ENCODE measurements at regions not wholly inside any gene's neighbourhood (a gene's known extent, or its start where the extent isn't known, plus 50 kb on each side); places are given as distances from the start of the nearest gene placed in this dataset.
A peak's percentile ranks its signal among the peaks of the same experiment; 100 is the strongest.

- H3K4me2 ChIP-seq (ENCODE audit: insufficient read depth, low read length): no peak overlapping the region
- no peaks in the 10 kb centered on the region for H4K20me1 ChIP-seq (ENCODE audit: insufficient read depth, low read length)
- no peaks in the 10 kb centered on the region for H3K79me2 ChIP-seq (ENCODE audit: insufficient read depth, low read length)
- DNase-seq (ENCODE audit: insufficient read length, low spot score, missing footprints): no peak
- peak overlapping the region; percentile 60 for H3K27ac ChIP-seq (ENCODE audit: low read depth, low read length)
- H3K4me1 ChIP-seq (ENCODE audit: insufficient read depth, low read length): peaks cover 11% of the 10 kb centered on the region
- no peaks in the 10 kb centered on the region for H3K9me3 ChIP-seq (ENCODE audit: low read depth, low read length)
- H3K27me3 ChIP-seq (ENCODE audit: insufficient read depth, low read length): no peaks in the 10 kb centered on the region
- no peak for TF ChIP-seq CTCF (IDR thresholded peaks at IDR 0.05; ENCODE audit: extremely low read depth, low read depth, low read length)
- no peak overlapping the region for H3K4me3 ChIP-seq (ENCODE audit: insufficient read depth, low read length)
- no peak overlapping the region for H2AFZ ChIP-seq (ENCODE audit: low read length)
- no peaks in the 10 kb centered on the region for H3K36me3 ChIP-seq (ENCODE audit: insufficient read depth, low read length)
Observed at GRCh38 chr1:59164371-59164770, 132.5 kb upstream of the FGGY start.

- Histone ChIP-seq H3K27me3 (ENCODE audit: insufficient read depth, low read length) (no peaks in the 10 kb centered on the region), H3K79me2 (ENCODE audit: insufficient read depth, low read length) (no peaks in the 10 kb centered on the region), H3K4me1 (ENCODE audit: insufficient read depth, low read length) (peaks cover 11% of the 10 kb centered on the region), H3K4me3 (ENCODE audit: insufficient read depth, low read length) (no peak overlapping the region), H4K20me1 (ENCODE audit: insufficient read depth, low read length) (no peaks in the 10 kb centered on the region), H3K4me2 (ENCODE audit: insufficient read depth, low read length) (no peak overlapping the region), H3K36me3 (ENCODE audit: insufficient read depth, low read length) (no peaks in the 10 kb centered on the region), H2AFZ (ENCODE audit: low read length) (no peak overlapping the region), H3K27ac (ENCODE audit: low read depth, low read length) (no peak overlapping the region), H3K9me3 (ENCODE audit: low read depth, low read length) (no peaks in the 10 kb centered on the region)
- no peak for DNase-seq (ENCODE audit: insufficient read length, low spot score, missing footprints)
- TF ChIP-seq CTCF (IDR thresholded peaks at IDR 0.05; ENCODE audit: extremely low read depth, low read depth, low read length): no peak
Observed at GRCh38 chr1:59165353-59165752, 131.5 kb upstream of the FGGY start.

GRCh38 chr1:59169703-59170102 lies 127.2 kb upstream of the FGGY start:
- TF ChIP-seq CTCF (IDR thresholded peaks at IDR 0.05; ENCODE audit: extremely low read depth, low read depth, low read length): no peak
- Histone ChIP-seq H3K4me2 (ENCODE audit: insufficient read depth, low read length) (no peak overlapping the region), H4K20me1 (ENCODE audit: insufficient read depth, low read length) (no peaks in the 10 kb centered on the region), H3K9me3 (ENCODE audit: low read depth, low read length) (no peaks in the 10 kb centered on the region), H3K36me3 (ENCODE audit: insufficient read depth, low read length) (no peaks in the 10 kb centered on the region), H2AFZ (ENCODE audit: low read length) (no peak overlapping the region), H3K27ac (ENCODE audit: low read depth, low read length) (no peak overlapping the region), H3K79me2 (ENCODE audit: insufficient read depth, low read length) (no peaks in the 10 kb centered on the region), H3K27me3 (ENCODE audit: insufficient read depth, low read length) (no peaks in the 10 kb centered on the region), H3K4me3 (ENCODE audit: insufficient read depth, low read length) (no peak overlapping the region), H3K4me1 (ENCODE audit: insufficient read depth, low read length) (peaks cover 11% of the 10 kb centered on the region)
- DNase-seq (ENCODE audit: insufficient read length, low spot score, missing footprints): no peak

GRCh38 chr1:59170659-59171058 lies 126.2 kb upstream of the FGGY start:
- H2AFZ ChIP-seq (ENCODE audit: low read length): no peak overlapping the region
- no peak for TF ChIP-seq CTCF (IDR thresholded peaks at IDR 0.05; ENCODE audit: extremely low read depth, low read depth, low read length)
- no peaks in the 10 kb centered on the region for H3K36me3 ChIP-seq (ENCODE audit: insufficient read depth, low read length)
- H3K9me3 ChIP-seq (ENCODE audit: low read depth, low read length): no peaks in the 10 kb centered on the region
- DNase-seq (ENCODE audit: insufficient read length, low spot score, missing footprints): no peak
- peaks cover 11% of the 10 kb centered on the region for H3K4me1 ChIP-seq (ENCODE audit: insufficient read depth, low read length)
- H3K79me2 ChIP-seq (ENCODE audit: insufficient read depth, low read length): no peaks in the 10 kb centered on the region
- H3K27me3 ChIP-seq (ENCODE audit: insufficient read depth, low read length): no peaks in the 10 kb centered on the region
- no peak overlapping the region for H3K4me2 ChIP-seq (ENCODE audit: insufficient read depth, low read length)
- H4K20me1 ChIP-seq (ENCODE audit: insufficient read depth, low read length): no peaks in the 10 kb centered on the region
- no peak overlapping the region for H3K4me3 ChIP-seq (ENCODE audit: insufficient read depth, low read length)
- H3K27ac ChIP-seq (ENCODE audit: low read depth, low read length): no peak overlapping the region

Data from osteoblast (primary cell).